Liver (tissue), 8 donors: ENCODE measurements at regions not wholly inside any gene's neighbourhood (a gene's known extent, or its start where the extent isn't known, plus 50 kb on each side); places are given as distances from the start of the nearest gene placed in this dataset.

Source experiments
- DNase-seq: peaks from one replicate; pipeline ENCODE4 v3.0.0-alpha.2; 2017; ENCODE audit warnings: low spot score
- H3K27ac ChIP-seq, 2 donors: one replicate each; pipeline ENCODE4 v1.7.0; 2013; ENCODE audit warnings: inconsistent platforms in 2 of 2, low read length in 2 of 2, control low read depth in 1 of 2, low read depth in 1 of 2, mild to moderate bottlenecking in 1 of 2
- H3K27me3 ChIP-seq, 4 donors: one replicate each; pipeline versions ENCODE4 v1.6.1 to v1.7.0; 2013; ENCODE audit warnings: low read length in 3 of 4, inconsistent platforms in 1 of 4, mild to moderate bottlenecking in 1 of 4, moderate library complexity in 1 of 4; ENCODE audit not compliant: control insufficient read depth in 4 of 4, insufficient read depth in 4 of 4
- H3K36me3 ChIP-seq, 4 donors: one replicate each; pipeline versions ENCODE4 v1.6.1 to v1.7.0; 2013; ENCODE audit warnings: low read length in 3 of 4, mild to moderate bottlenecking in 3 of 4, low read depth in 1 of 4, moderate library complexity in 1 of 4; ENCODE audit not compliant: control insufficient read depth in 4 of 4, insufficient read depth in 3 of 4
- H3K4me1 ChIP-seq, 4 donors: one replicate each; pipeline versions ENCODE4 v1.6.1 to v1.7.0; 2013; ENCODE audit warnings: low read length in 3 of 4, mild to moderate bottlenecking in 3 of 4, moderate library complexity in 1 of 4; ENCODE audit not compliant: control insufficient read depth in 4 of 4, insufficient read depth in 4 of 4
- H3K4me3 ChIP-seq, 3 donors: one replicate each; pipeline versions ENCODE4 v1.6.1 to v1.7.0; 2013; ENCODE audit warnings: low read length in 3 of 3, control low read depth in 1 of 3, low read depth in 1 of 3, mild to moderate bottlenecking in 1 of 3
- H3K9ac ChIP-seq, 2 donors: one replicate each; pipeline ENCODE4 v1.7.0; 2013; ENCODE audit warnings: low read length in 2 of 2, mild to moderate bottlenecking in 2 of 2, moderate library complexity in 2 of 2, control low read depth in 1 of 2, low read depth in 1 of 2
- H3K9me3 ChIP-seq, 4 donors: one replicate each; pipeline versions ENCODE4 v1.6.1 to v1.7.0; 2013; ENCODE audit warnings: low read length in 3 of 4; ENCODE audit not compliant: control insufficient read depth in 4 of 4
- EGR1 ChIP-seq, 2 donors: IDR thresholded peaks; 2 replicates each; pipeline ENCODE4 v1.6.1; 2016 to 2018; ENCODE audit warnings: antibody characterized with exemption in 2 of 2, low read depth in 2 of 2
- FOXA1 ChIP-seq: IDR thresholded peaks from 2 replicates; pipeline ENCODE4 v1.6.1; 2016; ENCODE audit warnings: antibody characterized with exemption
- FOXA2 ChIP-seq: IDR thresholded peaks from 2 replicates; pipeline ENCODE4 v1.6.1; 2016; ENCODE audit warnings: antibody characterized with exemption
- HNF4A ChIP-seq, 2 donors: conservative IDR thresholded peaks; 2 replicates each; pipeline ENCODE4 v1.6.1; 2016; ENCODE audit warnings: antibody characterized with exemption in 2 of 2, mild to moderate bottlenecking in 2 of 2
- HNF4G ChIP-seq: IDR thresholded peaks from 2 replicates; pipeline ENCODE4 v1.6.1; 2016; ENCODE audit warnings: antibody characterized with exemption
- JUND ChIP-seq, 2 donors: IDR thresholded peaks; 2 replicates each; pipeline ENCODE4 v1.6.1; 2016; ENCODE audit warnings: antibody characterized with exemption in 2 of 2
- NR2F2 ChIP-seq: IDR thresholded peaks from 2 replicates; pipeline ENCODE4 v1.6.1; 2016; ENCODE audit warnings: antibody characterized with exemption
- RAD21 ChIP-seq, 2 donors: IDR thresholded peaks; 2 replicates each; pipeline ENCODE4 v1.6.1; 2016; ENCODE audit warnings: antibody characterized with exemption in 2 of 2, mild to moderate bottlenecking in 2 of 2
- RXRA ChIP-seq, 2 donors: IDR thresholded peaks; 2 replicates each; pipeline ENCODE4 v1.6.1; 2017 to 2018; ENCODE audit warnings: antibody characterized with exemption in 2 of 2, mild to moderate bottlenecking in 1 of 2
- SP1 ChIP-seq: IDR thresholded peaks from 2 replicates; pipeline ENCODE4 v1.6.1; 2018; ENCODE audit warnings: antibody characterized with exemption, mild to moderate bottlenecking
- TAF1 ChIP-seq: conservative IDR thresholded peaks from 2 replicates; pipeline ENCODE4 v1.6.1; 2016; ENCODE audit warnings: antibody characterized with exemption, mild to moderate bottlenecking
- YY1 ChIP-seq: IDR thresholded peaks from 2 replicates; pipeline ENCODE4 v1.6.1; 2016; ENCODE audit warnings: antibody characterized with exemption, mild to moderate bottlenecking
- WGBS: extraction: QIAGEN DNeasy Blood & Tissue Kit; methylation state at CpG from one replicate; pipeline ENCODE4 v1.1.7; 2013; 5-methylcytosine and 5-hydroxymethylcytosine counted together
- TF ChIP-seq, protein P1 (sequence below): fragments of 150-350 bp; IDR thresholded peaks from 2 replicates; pipeline ENCODE4 v1.5.1; 2017; ENCODE audit warnings: improper control_type of control experiment, low read depth, low read length; ENCODE audit not compliant: missing input control
- TF ChIP-seq, protein P2 (sequence below): IDR thresholded peaks from 2 replicates; pipeline ENCODE4 v1.6.1; 2016; ENCODE audit warnings: antibody characterized with exemption, mild to moderate bottlenecking
- TF ChIP-seq, protein P3 (sequence below): IDR thresholded peaks from 2 replicates; pipeline ENCODE4 v1.6.1; 2016; ENCODE audit warnings: antibody characterized with exemption
- TF ChIP-seq, protein P4 (sequence below): IDR thresholded peaks from 2 replicates; pipeline ENCODE4 v1.6.1; 2016; ENCODE audit warnings: antibody characterized with exemption
- TF ChIP-seq, protein P5 (sequence below): IDR thresholded peaks from 2 replicates; pipeline ENCODE4 v1.6.1; 2016; ENCODE audit warnings: antibody characterized with exemption
- donor health status: healthy.
- donor health status: healthy.
- donor health status: healthy.
- donor health status: healthy.
- donor health status: healthy.

DNA sequence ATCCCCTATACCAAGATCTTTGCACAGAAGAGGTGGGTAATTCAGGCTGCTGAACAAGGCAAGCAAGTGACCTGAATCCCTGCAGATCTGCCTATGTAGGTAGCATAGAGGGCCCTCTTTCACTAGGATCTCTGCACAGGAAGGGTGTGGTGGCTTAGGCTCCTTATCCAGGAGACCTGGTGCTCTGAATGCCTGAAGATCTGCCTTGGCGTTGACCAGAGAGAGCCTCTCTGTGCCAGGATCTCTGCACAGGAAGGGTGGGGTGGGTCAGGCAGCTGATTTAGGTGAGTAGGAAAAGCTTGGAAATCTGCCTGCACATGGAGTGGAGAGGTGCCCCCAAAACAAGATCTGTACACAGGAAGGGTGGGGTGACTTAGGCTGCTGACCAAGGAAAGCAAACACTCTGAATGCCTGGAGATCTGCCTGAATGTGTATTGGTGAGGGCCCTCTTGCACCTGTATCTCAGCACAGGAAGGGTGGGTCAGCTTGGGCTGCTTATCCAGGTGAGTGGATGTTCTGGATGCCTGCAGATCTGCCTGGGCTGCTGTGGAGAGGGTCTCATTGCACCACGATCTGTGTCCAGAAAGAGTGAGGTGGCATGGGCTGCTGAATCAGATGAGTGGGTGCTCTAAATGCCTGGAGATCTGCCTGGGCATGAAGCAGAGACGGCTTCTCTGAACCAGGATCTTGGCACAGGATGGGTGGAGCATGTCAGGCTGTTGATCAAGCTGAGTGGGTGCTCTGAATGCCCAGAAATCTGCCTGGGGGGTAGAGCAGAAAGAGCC is 365.9 kb downstream of the DMAC1 start:
- Histone ChIP-seq H3K27ac (no peak overlapping the region), H3K27me3 (no peaks in the 10 kb centered on the region), H3K4me1 (no peaks in the 10 kb centered on the region), H3K4me3 (no peak overlapping the region), H3K9me3 (peaks cover 0 to 10% (median 3%) of the 10 kb centered on the region in 4 donors), H3K36me3 (no peaks in the 10 kb centered on the region), H3K9ac (no peak overlapping the region)
- 85% methylated on average over 3 of the region's 3 CpGs for WGBS
- TF ChIP-seq HNF4A (conservative IDR thresholded peaks at IDR 0.05): no peak
- TF ChIP-seq FOXA2: no peak
- TF ChIP-seq RXRA (IDR thresholded peaks at IDR 0.05): no peak
- TF ChIP-seq, protein P1, sequence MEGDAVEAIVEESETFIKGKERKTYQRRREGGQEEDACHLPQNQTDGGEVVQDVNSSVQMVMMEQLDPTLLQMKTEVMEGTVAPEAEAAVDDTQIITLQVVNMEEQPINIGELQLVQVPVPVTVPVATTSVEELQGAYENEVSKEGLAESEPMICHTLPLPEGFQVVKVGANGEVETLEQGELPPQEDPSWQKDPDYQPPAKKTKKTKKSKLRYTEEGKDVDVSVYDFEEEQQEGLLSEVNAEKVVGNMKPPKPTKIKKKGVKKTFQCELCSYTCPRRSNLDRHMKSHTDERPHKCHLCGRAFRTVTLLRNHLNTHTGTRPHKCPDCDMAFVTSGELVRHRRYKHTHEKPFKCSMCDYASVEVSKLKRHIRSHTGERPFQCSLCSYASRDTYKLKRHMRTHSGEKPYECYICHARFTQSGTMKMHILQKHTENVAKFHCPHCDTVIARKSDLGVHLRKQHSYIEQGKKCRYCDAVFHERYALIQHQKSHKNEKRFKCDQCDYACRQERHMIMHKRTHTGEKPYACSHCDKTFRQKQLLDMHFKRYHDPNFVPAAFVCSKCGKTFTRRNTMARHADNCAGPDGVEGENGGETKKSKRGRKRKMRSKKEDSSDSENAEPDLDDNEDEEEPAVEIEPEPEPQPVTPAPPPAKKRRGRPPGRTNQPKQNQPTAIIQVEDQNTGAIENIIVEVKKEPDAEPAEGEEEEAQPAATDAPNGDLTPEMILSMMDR: no peak
- TF ChIP-seq, protein P2, sequence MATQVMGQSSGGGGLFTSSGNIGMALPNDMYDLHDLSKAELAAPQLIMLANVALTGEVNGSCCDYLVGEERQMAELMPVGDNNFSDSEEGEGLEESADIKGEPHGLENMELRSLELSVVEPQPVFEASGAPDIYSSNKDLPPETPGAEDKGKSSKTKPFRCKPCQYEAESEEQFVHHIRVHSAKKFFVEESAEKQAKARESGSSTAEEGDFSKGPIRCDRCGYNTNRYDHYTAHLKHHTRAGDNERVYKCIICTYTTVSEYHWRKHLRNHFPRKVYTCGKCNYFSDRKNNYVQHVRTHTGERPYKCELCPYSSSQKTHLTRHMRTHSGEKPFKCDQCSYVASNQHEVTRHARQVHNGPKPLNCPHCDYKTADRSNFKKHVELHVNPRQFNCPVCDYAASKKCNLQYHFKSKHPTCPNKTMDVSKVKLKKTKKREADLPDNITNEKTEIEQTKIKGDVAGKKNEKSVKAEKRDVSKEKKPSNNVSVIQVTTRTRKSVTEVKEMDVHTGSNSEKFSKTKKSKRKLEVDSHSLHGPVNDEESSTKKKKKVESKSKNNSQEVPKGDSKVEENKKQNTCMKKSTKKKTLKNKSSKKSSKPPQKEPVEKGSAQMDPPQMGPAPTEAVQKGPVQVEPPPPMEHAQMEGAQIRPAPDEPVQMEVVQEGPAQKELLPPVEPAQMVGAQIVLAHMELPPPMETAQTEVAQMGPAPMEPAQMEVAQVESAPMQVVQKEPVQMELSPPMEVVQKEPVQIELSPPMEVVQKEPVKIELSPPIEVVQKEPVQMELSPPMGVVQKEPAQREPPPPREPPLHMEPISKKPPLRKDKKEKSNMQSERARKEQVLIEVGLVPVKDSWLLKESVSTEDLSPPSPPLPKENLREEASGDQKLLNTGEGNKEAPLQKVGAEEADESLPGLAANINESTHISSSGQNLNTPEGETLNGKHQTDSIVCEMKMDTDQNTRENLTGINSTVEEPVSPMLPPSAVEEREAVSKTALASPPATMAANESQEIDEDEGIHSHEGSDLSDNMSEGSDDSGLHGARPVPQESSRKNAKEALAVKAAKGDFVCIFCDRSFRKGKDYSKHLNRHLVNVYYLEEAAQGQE: no peak
- TF ChIP-seq YY1: no peak
- TF ChIP-seq FOXA1: no peak
- no peak for TF ChIP-seq TAF1
- TF ChIP-seq RAD21 (IDR thresholded peaks at IDR 0.05): no peak
- TF ChIP-seq NR2F2: no peak
- TF ChIP-seq, protein P3, sequence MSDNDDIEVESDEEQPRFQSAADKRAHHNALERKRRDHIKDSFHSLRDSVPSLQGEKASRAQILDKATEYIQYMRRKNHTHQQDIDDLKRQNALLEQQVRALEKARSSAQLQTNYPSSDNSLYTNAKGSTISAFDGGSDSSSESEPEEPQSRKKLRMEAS: no peak
- DNase-seq: no peak

DNA sequence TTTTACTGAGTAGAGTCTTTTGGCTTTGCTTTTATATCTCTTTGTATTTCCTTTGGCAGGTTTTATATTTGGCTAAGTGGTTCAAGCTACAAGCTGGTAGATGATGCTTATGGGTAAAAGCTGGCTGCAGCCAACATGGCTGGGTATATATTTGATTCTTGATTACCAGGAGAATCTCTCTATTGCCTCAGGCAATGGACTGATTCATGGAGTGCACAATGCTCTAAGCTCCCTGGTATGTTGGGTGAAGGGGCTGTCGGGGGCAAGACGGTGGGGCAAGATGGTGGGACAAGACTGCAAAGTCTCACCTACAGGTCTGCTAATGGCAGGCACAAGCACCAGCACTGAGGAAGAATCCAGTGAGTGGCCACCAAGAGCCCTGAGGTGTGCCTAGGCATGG is 366.6 kb downstream of the DMAC1 start:
- H3K27me3 ChIP-seq: no peaks in the 10 kb centered on the region
- DNase-seq: no peak
- no peaks in the 10 kb centered on the region for H3K4me1 ChIP-seq
- no peak overlapping the region for H3K9ac ChIP-seq
- H3K27ac ChIP-seq: no peak overlapping the region
- H3K36me3 ChIP-seq: no peaks in the 10 kb centered on the region
- peaks cover 0 to 10% (median 3%) of the 10 kb centered on the region in 4 donors for H3K9me3 ChIP-seq
- no peak overlapping the region for H3K4me3 ChIP-seq
- WGBS: 96% methylated on average over 2 of the region's 2 CpGs
- TF ChIP-seq SP1 (no peak), JUND (IDR thresholded peaks at IDR 0.05) (no peak), NR2F2 (no peak), FOXA2 (no peak), EGR1 (IDR thresholded peaks at IDR 0.05; ENCODE audit: low read depth in 2 of 2) (no peak), RAD21 (IDR thresholded peaks at IDR 0.05) (no peak), YY1 (no peak), HNF4A (conservative IDR thresholded peaks at IDR 0.05) (no peak), RXRA (IDR thresholded peaks at IDR 0.05) (no peak), FOXA1 (no peak), HNF4G (no peak), TAF1 (no peak)
- TF ChIP-seq, protein P3: no peak
- TF ChIP-seq, protein P4, sequence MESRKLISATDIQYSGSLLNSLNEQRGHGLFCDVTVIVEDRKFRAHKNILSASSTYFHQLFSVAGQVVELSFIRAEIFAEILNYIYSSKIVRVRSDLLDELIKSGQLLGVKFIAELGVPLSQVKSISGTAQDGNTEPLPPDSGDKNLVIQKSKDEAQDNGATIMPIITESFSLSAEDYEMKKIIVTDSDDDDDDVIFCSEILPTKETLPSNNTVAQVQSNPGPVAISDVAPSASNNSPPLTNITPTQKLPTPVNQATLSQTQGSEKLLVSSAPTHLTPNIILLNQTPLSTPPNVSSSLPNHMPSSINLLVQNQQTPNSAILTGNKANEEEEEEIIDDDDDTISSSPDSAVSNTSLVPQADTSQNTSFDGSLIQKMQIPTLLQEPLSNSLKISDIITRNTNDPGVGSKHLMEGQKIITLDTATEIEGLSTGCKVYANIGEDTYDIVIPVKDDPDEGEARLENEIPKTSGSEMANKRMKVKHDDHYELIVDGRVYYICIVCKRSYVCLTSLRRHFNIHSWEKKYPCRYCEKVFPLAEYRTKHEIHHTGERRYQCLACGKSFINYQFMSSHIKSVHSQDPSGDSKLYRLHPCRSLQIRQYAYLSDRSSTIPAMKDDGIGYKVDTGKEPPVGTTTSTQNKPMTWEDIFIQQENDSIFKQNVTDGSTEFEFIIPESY: no peak
- TF ChIP-seq, protein P5, sequence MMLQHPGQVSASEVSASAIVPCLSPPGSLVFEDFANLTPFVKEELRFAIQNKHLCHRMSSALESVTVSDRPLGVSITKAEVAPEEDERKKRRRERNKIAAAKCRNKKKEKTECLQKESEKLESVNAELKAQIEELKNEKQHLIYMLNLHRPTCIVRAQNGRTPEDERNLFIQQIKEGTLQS: no peak
- TF ChIP-seq, protein P2: no peak
